ENCODE measurements at regions not wholly inside any gene's neighbourhood (a gene's known extent, or its start where the extent isn't known, plus 50 kb on each side); places are given as distances from the start of the nearest gene placed in this dataset.

DNA sequence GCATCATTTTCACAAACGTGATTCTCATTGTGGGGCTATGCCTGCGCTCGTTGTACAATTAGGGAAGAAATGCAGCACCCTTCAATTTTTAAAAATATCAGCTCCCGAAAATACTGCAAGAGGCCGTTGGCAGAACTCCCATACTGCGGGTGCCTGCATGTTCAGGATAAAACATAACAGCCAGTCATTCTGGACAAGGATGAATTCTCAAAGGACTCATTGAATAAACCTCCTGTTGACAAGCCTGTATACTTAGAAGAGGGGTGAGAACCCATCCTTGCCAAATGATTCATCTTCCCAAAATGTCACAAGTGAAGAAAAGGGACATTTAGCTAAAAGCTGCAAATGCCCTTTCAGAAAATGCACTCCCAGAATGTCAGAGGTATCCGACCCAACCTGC lies 141.9 kb downstream of the CSNK2A3 start:
- TF ChIP-seq EZH2phosphoT487 (IDR thresholded peaks at IDR 0.05; ENCODE audit: insufficient read depth, low read depth) (no peak), EZH2 (IDR thresholded peaks at IDR 0.05; ENCODE audit: insufficient read depth, poor library complexity, severe bottlenecking) (no peak)

All from GM23248 (cell line).